Stomach (tissue), 4 donors: ENCODE measurements at regions not wholly inside any gene's neighbourhood (a gene's known extent, or its start where the extent isn't known, plus 50 kb on each side); places are given as distances from the start of the nearest gene placed in this dataset.

Experiments used
- CTCF ChIP-seq, 7 experiments: fragments of 450-650 bp in 4 of 7; fragments of 200-600 bp in 3 of 7; sonication (generic) in 3 of 7; IDR thresholded peaks; one replicate each; pipeline ENCODE4 v1.5.1; 2016 to 2019; ENCODE audit warnings: antibody characterized with exemption in 7 of 7, control low read depth in 2 of 7, mild to moderate bottlenecking in 1 of 7
- POLR2A ChIP-seq, 4 donors: fragments of 450-650 bp; IDR thresholded peaks; one replicate each; pipeline ENCODE4 v1.6.1; 2016; ENCODE audit warnings: antibody characterized with exemption in 4 of 4, control low read depth in 2 of 4, mild to moderate bottlenecking in 1 of 4, moderate library complexity in 1 of 4
- POLR2AphosphoS5 ChIP-seq, 3 donors: sonication (generic); formaldehyde crosslinking; IDR thresholded peaks; one replicate each; pipeline ENCODE4 v1.6.1; 2016; ENCODE audit warnings: antibody characterized with exemption in 3 of 3

GRCh38 chr15:79598639-79599038, 166.5 kb downstream of the MINAR1 start:
- no peak for TF ChIP-seq POLR2AphosphoS5 (IDR thresholded peaks at IDR 0.05)
- TF ChIP-seq POLR2A (IDR thresholded peaks at IDR 0.05), result no peak
- no peak for TF ChIP-seq CTCF (IDR thresholded peaks at IDR 0.05)
